OCI-LY3 (cell line): ENCODE measurements at regions not wholly inside any gene's neighbourhood (a gene's known extent, or its start where the extent isn't known, plus 50 kb on each side); places are given as distances from the start of the nearest gene placed in this dataset.

Experiments
- CTCF ChIP-seq: fragments of 200-600, 300-600 bp; sonication (generic); IDR thresholded peaks from 2 replicates; pipeline ENCODE4 v1.5.1; 2014; ENCODE audit warnings: antibody characterized with exemption, low read length, low read depth
- EZH2phosphoT487 ChIP-seq: fragments of 200-600 bp; shearing (Covaris generic); IDR thresholded peaks from 2 replicates; pipeline ENCODE4 v1.6.1; 2018; ENCODE audit warnings: antibody characterized with exemption, mixed run types, low read depth

DNA sequence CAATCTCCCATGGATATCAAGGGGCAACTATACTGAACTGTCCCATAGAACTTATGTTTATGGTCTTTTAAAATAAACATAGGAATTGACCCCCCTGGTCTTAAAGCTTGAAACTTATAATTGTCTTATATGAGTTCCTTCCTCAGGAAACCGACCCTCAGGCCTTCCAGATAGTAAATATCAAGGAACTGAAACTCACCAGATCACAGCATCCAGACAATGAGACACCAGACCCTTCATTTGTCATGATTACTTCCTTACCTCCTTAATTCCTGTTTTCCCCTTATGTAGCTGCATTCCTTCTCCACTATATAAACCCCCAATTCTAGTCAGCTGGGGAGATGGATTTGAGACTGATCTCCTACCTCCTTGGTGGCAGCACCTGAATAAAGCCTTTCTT is 94.8 kb upstream of the GRPR start:
- no peak for TF ChIP-seq CTCF
- TF ChIP-seq EZH2phosphoT487 = no peak
